GM21576 (cell line): ENCODE measurements at regions not wholly inside any gene's neighbourhood (a gene's known extent, or its start where the extent isn't known, plus 50 kb on each side); places are given as distances from the start of the nearest gene placed in this dataset.
A peak's percentile ranks its signal among the peaks of the same experiment; 100 is the strongest.

ENCODE experiments used
- ATAC-seq: cut with Tn5 transposase; IDR thresholded peaks from one replicate; pipeline ENCODE4 v1.9.1; 2021; ENCODE audit warnings: mild to moderate bottlenecking, moderate library complexity; ENCODE audit not compliant: unreplicated experiment

GRCh38 chr4:155564880-155565279, 101.8 kb upstream of the GUCY1A1 start:
- ATAC-seq, result no peak

GRCh38 chr4:155564086-155564485, 102.6 kb upstream of the GUCY1A1 start:
- ATAC-seq, result no peak

DNA sequence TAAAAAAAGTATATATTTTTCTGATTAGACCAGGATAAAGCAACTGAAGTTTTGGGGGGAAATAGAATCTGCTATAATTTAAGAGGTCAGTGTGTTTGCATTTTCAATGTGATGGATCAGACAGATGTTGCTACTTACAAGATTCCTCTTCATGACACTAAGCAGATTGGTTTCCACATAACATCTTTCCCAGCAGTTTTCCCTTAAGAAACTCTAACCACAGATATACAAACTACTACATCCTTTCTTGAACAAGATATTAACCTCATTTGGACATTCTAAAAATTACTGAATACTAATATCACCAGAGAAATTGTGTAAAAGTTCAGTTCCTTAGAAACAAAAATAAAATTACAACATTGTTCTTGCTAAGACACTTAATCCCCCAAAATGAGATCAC, 106.7 kb upstream of the GUCY1A1 start:
- ATAC-seq, result no peak

GRCh38 chr4:155552180-155552579, 114.5 kb upstream of the GUCY1A1 start:
- no peak for ATAC-seq

DNA sequence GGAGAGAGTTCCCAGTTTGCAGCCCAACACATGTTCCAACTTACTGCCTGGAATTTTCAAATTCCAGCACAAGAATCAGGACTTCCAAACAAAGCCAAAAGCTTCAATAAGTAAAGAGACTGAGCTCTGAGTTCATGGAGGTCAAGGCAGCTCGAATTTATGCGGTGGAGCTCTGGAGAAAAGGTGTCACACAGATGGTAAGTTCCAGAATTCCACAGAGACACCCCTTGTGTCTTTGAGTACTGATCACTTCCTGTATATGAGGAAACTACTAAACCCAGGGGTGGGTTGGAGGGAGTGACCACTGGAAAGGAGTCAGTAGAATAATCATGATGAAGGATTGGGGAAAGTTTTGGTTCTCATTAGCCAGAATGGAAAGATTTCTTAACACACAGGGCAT, 118.5 kb upstream of the GUCY1A1 start:
- no peak for ATAC-seq

- ATAC-seq, result no peak
Observed at GRCh38 chr4:155546451-155546850, 120.2 kb upstream of the GUCY1A1 start.

DNA sequence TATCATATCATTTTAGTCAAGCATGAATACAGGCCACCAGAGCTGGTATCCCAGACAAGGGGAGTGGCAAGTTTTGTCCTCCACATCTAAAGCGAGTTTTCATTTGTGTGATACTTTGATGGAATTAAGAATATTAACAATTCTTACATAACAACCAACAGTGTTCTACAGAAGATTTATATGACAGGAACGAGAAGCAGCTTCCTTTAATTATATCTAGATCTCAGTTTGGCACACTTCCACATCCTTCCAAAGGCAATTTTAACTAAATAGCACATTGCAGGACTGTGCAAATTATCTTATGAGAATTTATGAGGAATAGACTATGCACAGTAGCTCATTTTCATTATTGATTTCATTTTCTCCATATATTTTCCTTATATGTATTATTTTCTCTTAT, 121.2 kb upstream of the GUCY1A1 start:
- no peak for ATAC-seq

DNA sequence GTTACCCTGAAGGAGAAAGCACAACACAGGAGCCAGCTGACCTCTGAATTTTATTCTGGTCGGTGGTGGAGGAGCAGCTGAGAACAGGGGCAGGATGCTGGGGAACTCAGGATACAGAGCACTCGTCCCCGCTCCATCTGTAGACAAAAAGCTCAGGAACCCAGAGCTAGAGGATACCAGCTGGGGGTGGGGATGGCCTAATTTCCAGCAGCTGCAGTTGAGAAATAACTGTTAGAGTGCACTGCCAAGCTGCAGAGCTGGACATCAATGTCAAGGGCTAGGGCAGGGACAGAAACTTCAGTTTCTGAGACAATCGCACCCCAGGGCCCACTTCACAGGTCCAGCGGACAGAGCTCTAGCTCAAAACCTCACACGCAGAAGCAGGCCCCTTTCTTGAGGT, 122.1 kb upstream of the GUCY1A1 start:
- no peak for ATAC-seq

DNA sequence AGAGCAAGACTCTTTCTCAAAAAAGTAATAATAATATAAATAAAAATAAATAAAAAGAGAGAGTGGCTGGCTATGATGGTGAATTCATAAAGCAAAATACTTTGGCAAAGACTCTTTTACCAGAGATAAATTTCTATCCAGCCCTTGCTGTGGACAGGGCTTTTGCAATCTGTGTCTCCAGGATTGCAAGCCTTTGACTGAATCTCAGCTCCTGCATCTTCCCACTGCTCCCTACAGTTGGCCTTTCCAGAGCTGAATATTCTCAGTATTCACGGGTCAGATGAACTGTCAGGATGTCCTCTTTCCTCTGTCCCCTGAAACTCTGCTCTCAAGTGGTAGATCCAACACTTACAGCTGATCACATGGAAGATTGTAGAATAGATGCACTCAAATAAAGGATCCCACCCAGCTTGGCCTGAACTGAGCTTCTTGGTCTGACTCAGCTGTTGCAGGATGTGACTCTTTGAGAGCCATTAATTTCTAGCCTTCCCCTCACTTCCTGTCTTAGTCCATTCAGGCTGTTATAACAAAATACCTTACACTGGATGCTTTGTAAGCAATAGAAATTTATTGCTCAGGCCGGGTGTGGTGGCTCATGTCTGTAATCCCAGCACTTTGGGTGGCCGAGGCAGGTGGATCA, 123.4 kb upstream of the GUCY1A1 start:
- ATAC-seq, result peak; percentile 64

GRCh38 chr4:155542415-155542814, 124.2 kb upstream of the GUCY1A1 start:
- ATAC-seq, result no peak

GRCh38 chr4:155541716-155542115, 124.9 kb upstream of the GUCY1A1 start:
- no peak for ATAC-seq

DNA sequence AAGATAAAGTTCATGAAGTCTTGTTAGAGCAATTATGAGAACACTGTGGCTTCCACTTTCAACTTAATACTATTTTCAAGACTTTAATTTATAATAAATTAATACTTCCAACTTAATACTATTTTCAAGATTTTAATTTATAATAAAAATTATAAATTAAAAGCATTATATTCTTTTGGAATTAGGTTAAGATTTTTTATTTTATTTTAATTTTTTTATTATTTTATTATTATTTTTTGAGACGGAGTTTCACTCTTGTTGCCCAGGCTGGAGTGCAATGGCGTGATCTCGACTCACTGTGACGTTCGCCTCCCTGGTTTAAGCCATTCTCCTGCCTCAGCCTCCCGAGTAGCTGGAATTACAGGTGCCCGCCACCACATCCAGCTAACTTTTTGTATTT, 126.0 kb upstream of the GUCY1A1 start:
- ATAC-seq, result no peak

GRCh38 chr4:155539746-155540145, 126.9 kb upstream of the GUCY1A1 start:
- ATAC-seq, result no peak

- no peak for ATAC-seq
Observed at GRCh38 chr4:155535802-155536454, 130.7 kb upstream of the GUCY1A1 start.

GRCh38 chr4:155532373-155533085, 134.1 kb upstream of the GUCY1A1 start:
- ATAC-seq, result no peak

DNA sequence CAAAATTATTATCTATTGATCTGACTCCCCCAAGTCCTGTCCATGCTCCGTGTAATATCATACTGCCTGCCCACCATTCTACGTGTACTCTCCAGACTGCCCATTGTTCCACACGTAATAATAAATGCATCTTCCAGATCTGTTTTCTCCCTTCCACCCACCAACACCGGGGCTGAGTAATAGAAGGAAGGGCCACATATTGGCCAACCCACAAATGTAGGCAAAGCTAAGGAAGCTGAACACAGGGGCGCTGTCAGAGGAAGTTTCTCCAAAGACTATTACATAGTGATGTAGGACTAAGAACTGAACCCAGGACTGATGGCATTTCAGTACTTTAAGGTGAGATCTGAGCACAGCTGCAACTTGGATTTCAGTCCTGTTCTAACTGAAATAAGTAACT, 135.8 kb upstream of the GUCY1A1 start:
- no peak for ATAC-seq

DNA sequence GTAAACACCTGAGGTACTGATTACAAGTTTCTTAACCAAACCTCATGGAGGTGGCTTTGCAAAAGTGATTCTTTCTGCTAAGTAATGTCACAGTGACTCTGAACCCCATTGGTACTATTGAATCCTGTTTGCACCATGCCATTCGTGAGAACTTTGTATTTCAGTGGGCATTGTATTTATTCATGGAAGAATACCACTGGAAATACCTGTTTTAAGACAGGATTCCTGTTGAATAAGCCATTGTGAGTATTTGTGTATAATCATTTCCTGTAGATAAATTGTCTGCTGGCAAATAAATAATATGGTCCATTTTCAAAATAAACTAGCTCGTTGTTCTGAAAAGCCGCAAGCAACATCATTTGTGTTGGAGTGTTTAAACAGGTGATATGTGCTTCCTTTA, 136.4 kb upstream of the GUCY1A1 start:
- no peak for ATAC-seq

DNA sequence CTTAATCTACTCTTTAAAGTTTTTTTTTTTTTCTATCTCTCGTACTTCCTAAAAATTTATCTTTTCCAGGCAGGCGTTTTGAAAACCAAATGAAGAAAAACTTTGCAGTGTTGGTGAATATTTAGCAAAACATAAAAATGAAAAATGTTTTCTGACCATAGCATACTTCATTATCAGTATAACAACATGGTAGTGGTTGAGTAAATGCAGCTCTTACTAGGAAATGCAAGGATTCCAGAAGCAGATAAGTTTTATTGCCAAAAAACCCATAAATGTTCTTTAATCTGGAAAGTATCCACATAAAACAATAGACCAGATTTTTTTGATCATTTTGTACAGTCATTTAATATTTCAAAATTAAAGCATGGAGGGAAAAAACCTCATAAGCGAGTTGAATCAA, 136.9 kb upstream of the GUCY1A1 start:
- no peak for ATAC-seq

- no peak for ATAC-seq
Observed at GRCh38 chr4:155529272-155529671, 137.4 kb upstream of the GUCY1A1 start.

DNA sequence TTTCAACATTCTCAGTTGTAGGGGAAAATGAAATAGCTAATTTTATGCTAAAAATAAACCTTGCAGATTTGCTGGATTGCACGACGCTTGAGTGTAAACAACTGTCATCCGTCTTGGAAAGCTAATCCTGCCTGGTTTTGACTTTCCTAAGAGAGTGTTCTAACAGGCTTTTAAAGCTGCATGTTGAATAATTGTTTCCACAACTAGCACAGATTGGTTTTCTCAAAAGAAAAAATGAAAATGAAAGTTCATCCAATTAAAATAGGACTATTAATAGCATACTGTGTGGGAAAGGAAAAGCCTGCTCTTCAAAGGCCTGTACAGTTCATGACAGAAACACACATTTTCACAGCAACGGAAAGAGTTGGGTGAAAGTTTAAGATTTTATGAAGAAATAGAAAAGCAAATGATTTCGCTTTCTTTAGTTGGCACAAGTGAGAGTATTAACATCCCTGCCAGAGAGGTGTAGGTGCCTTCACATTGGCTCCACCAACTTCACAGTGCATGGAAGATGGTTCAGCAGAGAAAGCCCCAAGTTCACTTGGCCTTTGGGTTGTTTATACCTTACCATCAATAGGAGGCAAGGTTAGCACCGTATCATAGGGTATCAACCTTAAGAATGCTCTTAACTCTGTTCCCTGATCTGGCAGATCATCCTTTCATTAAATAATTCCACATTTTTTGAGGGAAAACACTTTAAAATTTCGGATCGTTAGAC, 140.0 kb upstream of the GUCY1A1 start:
- no peak for ATAC-seq

GRCh38 chr4:155524926-155525455, 141.7 kb upstream of the GUCY1A1 start:
- ATAC-seq, result no peak
